Neural cell (in vitro differentiated cells): ENCODE measurements at regions not wholly inside any gene's neighbourhood (a gene's known extent, or its start where the extent isn't known, plus 50 kb on each side); places are given as distances from the start of the nearest gene placed in this dataset.

Experiments
- H2AFZ ChIP-seq: fragments of 200-600, 300-800 bp; sonication (generic), shearing (Covaris generic); 2 replicates; pipeline ENCODE4 v1.6.0; 2014; ENCODE audit warnings: low read depth, mild to moderate bottlenecking, antibody characterized with exemption, low read length, moderate library complexity
- H3F3A ChIP-seq: fragments of 200-600 bp; shearing (Covaris generic); 2 replicates; pipeline ENCODE4 v1.6.1; 2016; ENCODE audit warnings: mild to moderate bottlenecking, moderate library complexity, mixed read lengths, antibody characterized with exemption, low read length; ENCODE audit not compliant: insufficient read depth, poor library complexity, severe bottlenecking
- H3K27ac ChIP-seq: fragments of 200-600, 300-800 bp; sonication (generic), shearing (Covaris generic); 2 replicates; pipeline ENCODE4 v1.5.1; 2014; ENCODE audit warnings: mild to moderate bottlenecking, low read length, moderate library complexity
- H3K27me3 ChIP-seq: fragments of 300-800, 200-600 bp; sonication (generic), shearing (Covaris generic); 2 replicates; pipeline ENCODE4 v1.6.0; 2014; ENCODE audit warnings: mild to moderate bottlenecking, low read depth, low read length, moderate library complexity; ENCODE audit not compliant: insufficient read depth
- H3K36me3 ChIP-seq: fragments of 300-800, 200-600 bp; sonication (generic), shearing (Covaris generic); 2 replicates; pipeline ENCODE4 v1.5.1; 2014; ENCODE audit warnings: mild to moderate bottlenecking, antibody characterized with exemption, low read length, moderate library complexity; ENCODE audit not compliant: insufficient read depth
- H3K4me2 ChIP-seq: fragments of 300-800, 200-600 bp; sonication (generic), shearing (Covaris generic); 2 replicates; pipeline ENCODE4 v1.6.0; 2014; ENCODE audit warnings: mild to moderate bottlenecking, low read length
- H3K4me3 ChIP-seq: fragments of 300-800, 200-600 bp; sonication (generic), shearing (Covaris generic); 2 replicates; pipeline ENCODE4 v1.5.1; 2014; ENCODE audit warnings: mild to moderate bottlenecking, low read length, moderate library complexity
- H3K79me2 ChIP-seq: fragments of 200-600 bp; shearing (Covaris generic); replicated peaks from 2 replicates; pipeline ENCODE4 v1.6.0; 2014; ENCODE audit warnings: mild to moderate bottlenecking, low read length, moderate library complexity; ENCODE audit not compliant: insufficient read depth
- H3K9ac ChIP-seq: fragments of 300-800, 200-600 bp; sonication (generic), shearing (Covaris generic); 2 replicates; pipeline ENCODE4 v1.6.1; 2016; ENCODE audit warnings: mild to moderate bottlenecking, low read length, mixed read lengths
- H3K9me2 ChIP-seq: fragments of 200-600 bp; shearing (Covaris generic); 2 replicates; pipeline ENCODE4 v1.6.1; 2016; ENCODE audit warnings: mild to moderate bottlenecking, low read length, mixed read lengths; ENCODE audit not compliant: insufficient read depth
- H3K9me3 ChIP-seq: fragments of 200-600, 300-800 bp; sonication (generic), shearing (Covaris generic); 2 replicates; pipeline ENCODE4 v1.6.1; 2016; ENCODE audit warnings: mild to moderate bottlenecking, mixed run types, low read length, moderate library complexity, mixed read lengths
- H4K20me1 ChIP-seq: fragments of 200-600 bp; shearing (Covaris generic); 2 replicates; pipeline ENCODE4 v1.6.1; 2016; ENCODE audit warnings: mild to moderate bottlenecking, mixed run types; ENCODE audit not compliant: insufficient read depth
- EP300 ChIP-seq: fragments of 450-650 bp; conservative IDR thresholded peaks from 2 replicates; pipeline ENCODE4 v1.6.1; 2014; ENCODE audit warnings: antibody characterized with exemption, mild to moderate bottlenecking, moderate library complexity; ENCODE audit not compliant: poor library complexity, severe bottlenecking
- EZH2 ChIP-seq: fragments of 200-600, 300-800 bp; shearing (Covaris generic), sonication (generic); IDR thresholded peaks from 2 replicates; pipeline ENCODE4 v1.6.1; 2014; ENCODE audit warnings: antibody characterized with exemption, low read length, borderline replicate concordance, mild to moderate bottlenecking; ENCODE audit not compliant: insufficient read depth, poor library complexity, severe bottlenecking
- MXI1 ChIP-seq: fragments of 450-650 bp; conservative IDR thresholded peaks from 2 replicates; pipeline ENCODE4 v1.6.1; 2014; ENCODE audit warnings: antibody characterized with exemption, mild to moderate bottlenecking; ENCODE audit not compliant: poor library complexity, severe bottlenecking
- POLR2AphosphoS5 ChIP-seq: IDR thresholded peaks from 2 replicates; pipeline ENCODE4 v1.6.1; 2012
- RAD21 ChIP-seq: fragments of 450-650 bp; conservative IDR thresholded peaks from 2 replicates; pipeline ENCODE4 v1.6.1; 2014; ENCODE audit warnings: antibody characterized with exemption, mild to moderate bottlenecking, moderate library complexity
- REST ChIP-seq: IDR thresholded peaks from 2 replicates; pipeline ENCODE4 v1.6.1; 2012; ENCODE audit warnings: borderline replicate concordance
- SMC3 ChIP-seq: fragments of 450-650 bp; conservative IDR thresholded peaks from 2 replicates; pipeline ENCODE4 v1.6.1; 2014; ENCODE audit warnings: antibody characterized with exemption, mild to moderate bottlenecking, moderate library complexity; ENCODE audit not compliant: poor library complexity
- TAF1 ChIP-seq: IDR thresholded peaks from 2 replicates; pipeline ENCODE4 v1.6.1; 2012; ENCODE audit warnings: low read depth
- TF ChIP-seq, protein P1 (sequence below): fragments of 450-650 bp; IDR thresholded peaks from 2 replicates; pipeline ENCODE4 v1.5.1; 2014; ENCODE audit warnings: antibody characterized with exemption, mild to moderate bottlenecking, moderate library complexity; ENCODE audit not compliant: poor library complexity, severe bottlenecking

DNA sequence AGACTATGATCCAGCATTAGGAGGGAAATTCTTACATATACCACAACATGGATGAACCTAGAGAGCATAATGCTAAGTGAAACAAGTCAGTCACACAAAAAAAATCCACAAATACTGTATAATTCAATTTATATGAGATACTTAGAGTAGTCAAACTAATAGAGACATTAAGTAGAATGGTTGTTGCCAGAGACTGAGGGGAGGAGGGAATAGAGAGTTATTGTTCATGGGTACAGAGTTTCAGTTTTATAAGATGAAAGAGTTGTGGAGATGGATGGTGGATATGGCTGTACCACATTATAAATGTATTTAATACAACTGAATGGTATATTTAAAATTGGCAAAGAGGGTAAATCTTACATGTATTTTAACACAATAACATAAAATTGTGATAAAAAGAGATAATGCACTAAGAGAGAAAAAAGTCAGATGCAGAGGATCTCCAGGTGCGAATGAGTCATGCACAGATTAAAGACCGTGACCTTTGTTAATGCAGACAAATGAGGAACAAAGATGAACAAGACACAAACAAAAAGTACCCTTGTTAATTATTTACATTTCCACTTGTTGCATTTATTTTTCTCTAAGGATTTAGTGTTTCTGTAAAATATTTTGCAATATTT is 541.7 kb upstream of the MEX3C start:
- H3K27me3 ChIP-seq: no peaks in the 10 kb centered on the region
- H4K20me1 ChIP-seq: no peaks in the 10 kb centered on the region
- no peak for TF ChIP-seq TAF1
- no peak for TF ChIP-seq SMC3
- TF ChIP-seq EZH2: no peak
- no peak for TF ChIP-seq POLR2AphosphoS5
- no peak for TF ChIP-seq MXI1
- no peak for TF ChIP-seq RAD21
- TF ChIP-seq REST: no peak
- TF ChIP-seq EP300: no peak
- TF ChIP-seq, protein P1, sequence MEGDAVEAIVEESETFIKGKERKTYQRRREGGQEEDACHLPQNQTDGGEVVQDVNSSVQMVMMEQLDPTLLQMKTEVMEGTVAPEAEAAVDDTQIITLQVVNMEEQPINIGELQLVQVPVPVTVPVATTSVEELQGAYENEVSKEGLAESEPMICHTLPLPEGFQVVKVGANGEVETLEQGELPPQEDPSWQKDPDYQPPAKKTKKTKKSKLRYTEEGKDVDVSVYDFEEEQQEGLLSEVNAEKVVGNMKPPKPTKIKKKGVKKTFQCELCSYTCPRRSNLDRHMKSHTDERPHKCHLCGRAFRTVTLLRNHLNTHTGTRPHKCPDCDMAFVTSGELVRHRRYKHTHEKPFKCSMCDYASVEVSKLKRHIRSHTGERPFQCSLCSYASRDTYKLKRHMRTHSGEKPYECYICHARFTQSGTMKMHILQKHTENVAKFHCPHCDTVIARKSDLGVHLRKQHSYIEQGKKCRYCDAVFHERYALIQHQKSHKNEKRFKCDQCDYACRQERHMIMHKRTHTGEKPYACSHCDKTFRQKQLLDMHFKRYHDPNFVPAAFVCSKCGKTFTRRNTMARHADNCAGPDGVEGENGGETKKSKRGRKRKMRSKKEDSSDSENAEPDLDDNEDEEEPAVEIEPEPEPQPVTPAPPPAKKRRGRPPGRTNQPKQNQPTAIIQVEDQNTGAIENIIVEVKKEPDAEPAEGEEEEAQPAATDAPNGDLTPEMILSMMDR: no peak
- no peak overlapping the region for H3K27ac ChIP-seq
- H3K9me3 ChIP-seq: no peaks in the 10 kb centered on the region
- H3K9me2 ChIP-seq: no peaks in the 10 kb centered on the region
- H3K36me3 ChIP-seq: no peaks in the 10 kb centered on the region
- no peak overlapping the region for H2AFZ ChIP-seq
- no peaks in the 10 kb centered on the region for H3K79me2 ChIP-seq
- no peak overlapping the region for H3K9ac ChIP-seq
- H3F3A ChIP-seq: no peaks in the 10 kb centered on the region
- H3K4me2 ChIP-seq: no peak overlapping the region
- no peak overlapping the region for H3K4me3 ChIP-seq

GRCh38 chr18:51751901-51752300 is 554.4 kb upstream of the MEX3C start:
- no peaks in the 10 kb centered on the region for H3K79me2 ChIP-seq
- no peak for TF ChIP-seq POLR2AphosphoS5
- no peak for TF ChIP-seq RAD21
- TF ChIP-seq EZH2: no peak
- TF ChIP-seq EP300: no peak
- TF ChIP-seq, protein P1: no peak
- TF ChIP-seq TAF1: no peak
- TF ChIP-seq REST: no peak
- no peak for TF ChIP-seq SMC3
- no peak for TF ChIP-seq MXI1
- H3K4me2 ChIP-seq: no peak overlapping the region

More at GRCh38 chr18:51751901-51752300, 554.4 kb upstream of the MEX3C start:
- Histone ChIP-seq H3K36me3 (no peaks in the 10 kb centered on the region), H3K4me3 (no peak overlapping the region), H4K20me1 (no peaks in the 10 kb centered on the region), H3K27me3 (no peaks in the 10 kb centered on the region), H2AFZ (no peak overlapping the region), H3K9me2 (no peaks in the 10 kb centered on the region), H3K9ac (no peak overlapping the region), H3K9me3 (no peaks in the 10 kb centered on the region), H3F3A (no peaks in the 10 kb centered on the region), H3K27ac (no peak overlapping the region)
